ENCODE measurements at regions not wholly inside any gene's neighbourhood (a gene's known extent, or its start where the extent isn't known, plus 50 kb on each side); places are given as distances from the start of the nearest gene placed in this dataset.
A peak's percentile ranks its signal among the peaks of the same experiment; 100 is the strongest.

GRCh38 chr4:24422644-24423043, 161.7 kb downstream of the DHX15 start:
- Histone ChIP-seq H3K27me3 (no peaks in the 10 kb centered on the region), H3K4me3 (no peak overlapping the region), H3K27ac (no peak overlapping the region), H3K4me1 (no peaks in the 10 kb centered on the region), H3K9me3 (no peaks in the 10 kb centered on the region), H3K36me3 (ENCODE audit: low read depth, missing control alignments) (no peaks in the 10 kb centered on the region)
- no peak for DNase-seq
- intact Hi-C loops (cut with DNase I; ENCODE audit: low total_unique reads), result no loop called here
- 85 to 91% methylated on average over 2 of the region's 2 CpGs for WGBS, 2 donors
- no peak for TF ChIP-seq POLR2A (IDR thresholded peaks at IDR 0.05)
- TF ChIP-seq, protein P1, sequence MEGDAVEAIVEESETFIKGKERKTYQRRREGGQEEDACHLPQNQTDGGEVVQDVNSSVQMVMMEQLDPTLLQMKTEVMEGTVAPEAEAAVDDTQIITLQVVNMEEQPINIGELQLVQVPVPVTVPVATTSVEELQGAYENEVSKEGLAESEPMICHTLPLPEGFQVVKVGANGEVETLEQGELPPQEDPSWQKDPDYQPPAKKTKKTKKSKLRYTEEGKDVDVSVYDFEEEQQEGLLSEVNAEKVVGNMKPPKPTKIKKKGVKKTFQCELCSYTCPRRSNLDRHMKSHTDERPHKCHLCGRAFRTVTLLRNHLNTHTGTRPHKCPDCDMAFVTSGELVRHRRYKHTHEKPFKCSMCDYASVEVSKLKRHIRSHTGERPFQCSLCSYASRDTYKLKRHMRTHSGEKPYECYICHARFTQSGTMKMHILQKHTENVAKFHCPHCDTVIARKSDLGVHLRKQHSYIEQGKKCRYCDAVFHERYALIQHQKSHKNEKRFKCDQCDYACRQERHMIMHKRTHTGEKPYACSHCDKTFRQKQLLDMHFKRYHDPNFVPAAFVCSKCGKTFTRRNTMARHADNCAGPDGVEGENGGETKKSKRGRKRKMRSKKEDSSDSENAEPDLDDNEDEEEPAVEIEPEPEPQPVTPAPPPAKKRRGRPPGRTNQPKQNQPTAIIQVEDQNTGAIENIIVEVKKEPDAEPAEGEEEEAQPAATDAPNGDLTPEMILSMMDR (IDR thresholded peaks at IDR 0.05), result no peak

- Histone ChIP-seq H3K9me3 (no peaks in the 10 kb centered on the region), H3K4me3 (no peak overlapping the region), H3K4me1 (no peaks in the 10 kb centered on the region), H3K36me3 (ENCODE audit: low read depth, missing control alignments) (no peaks in the 10 kb centered on the region), H3K27me3 (no peaks in the 10 kb centered on the region), H3K27ac (no peak overlapping the region)
- TF ChIP-seq POLR2A (IDR thresholded peaks at IDR 0.05), result no peak
- TF ChIP-seq, protein P1 (IDR thresholded peaks at IDR 0.05), result peak; percentile 84 to 95 (median 90)
- DNase-seq, result peak; percentile 83
- 5 to 6% methylated on average over 8 of the region's 8 CpGs for WGBS, 2 donors
- intact Hi-C loops (cut with DNase I; ENCODE audit: low total_unique reads), result no loop called here
Observed at GRCh38 chr4:24419181-24420034, 164.9 kb downstream of the DHX15 start.

- intact Hi-C loops (cut with DNase I; ENCODE audit: low total_unique reads), result no loop called here
- DNase-seq, result no peak
- no peak overlapping the region for H3K4me3 ChIP-seq
Observed at GRCh38 chr4:24417206-24417605, 167.1 kb downstream of the DHX15 start.

DNA sequence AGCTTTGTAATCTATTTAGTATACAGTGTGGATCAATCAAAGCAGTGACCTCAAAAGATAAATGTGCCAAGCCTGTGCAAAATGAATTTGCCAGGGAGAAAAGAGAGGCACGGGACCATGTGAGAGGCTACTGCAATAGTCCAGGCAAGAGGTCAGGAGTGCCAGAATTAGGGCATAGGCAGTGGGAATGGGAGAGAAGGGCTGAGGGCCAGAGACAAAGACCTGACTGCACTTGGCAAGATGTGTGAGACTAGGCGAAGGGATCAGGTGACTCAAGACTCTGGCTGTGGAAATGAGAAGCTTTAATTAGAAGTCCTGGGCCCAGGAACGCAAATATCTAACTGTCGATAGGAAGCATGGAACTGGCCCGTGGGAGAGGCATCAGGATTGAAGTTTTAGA, 168.1 kb downstream of the DHX15 start:
- Histone ChIP-seq H3K27me3 (no peaks in the 10 kb centered on the region), H3K9me3 (no peaks in the 10 kb centered on the region), H3K4me1 (no peaks in the 10 kb centered on the region), H3K27ac (no peak overlapping the region), H3K4me3 (no peak overlapping the region), H3K36me3 (ENCODE audit: low read depth, missing control alignments) (no peaks in the 10 kb centered on the region)
- 87 to 92% methylated on average over 5 of the region's 5 CpGs for WGBS, 2 donors
- no peak for TF ChIP-seq POLR2A (IDR thresholded peaks at IDR 0.05)
- TF ChIP-seq, protein P1 (IDR thresholded peaks at IDR 0.05), result no peak
- intact Hi-C loops (cut with DNase I; ENCODE audit: low total_unique reads), result no loop called here
- DNase-seq, result no peak

More at GRCh38 chr4:24417206-24417605, 167.1 kb downstream of the DHX15 start:
- Histone ChIP-seq H3K36me3 (ENCODE audit: low read depth, missing control alignments) (no peaks in the 10 kb centered on the region), H3K27me3 (no peaks in the 10 kb centered on the region), H3K9me3 (no peaks in the 10 kb centered on the region), H3K4me1 (no peaks in the 10 kb centered on the region), H3K27ac (no peak overlapping the region)
- no peak for TF ChIP-seq POLR2A (IDR thresholded peaks at IDR 0.05)
- TF ChIP-seq, protein P1 (IDR thresholded peaks at IDR 0.05), result no peak

DNA sequence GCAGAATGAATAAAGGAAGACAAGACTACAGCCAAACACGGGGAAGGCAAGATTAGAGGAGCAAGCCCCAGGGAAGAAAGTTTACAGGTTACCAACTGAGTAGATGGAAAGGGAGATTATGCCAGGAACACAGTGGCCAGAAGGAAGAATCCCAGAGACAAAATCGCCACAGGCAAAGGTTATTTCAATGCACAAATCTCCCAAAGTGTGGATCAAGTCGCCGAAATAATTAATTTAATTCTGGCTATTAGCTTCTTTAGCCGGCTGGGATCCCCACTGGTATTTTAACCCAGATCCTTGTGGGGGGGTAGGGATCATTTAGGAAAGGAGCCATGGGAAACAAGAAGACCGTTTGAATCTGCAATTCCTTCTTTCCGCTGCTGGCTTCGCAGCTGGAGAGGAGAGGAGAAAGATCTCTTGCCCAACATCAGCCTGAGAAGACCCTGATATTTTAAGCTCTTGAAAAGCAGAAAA, 171.0 kb downstream of the DHX15 start:
- 45 to 63% methylated on average over 8 of the region's 8 CpGs for WGBS, 2 donors
- no peak for DNase-seq
- no peak overlapping the region for H3K4me3 ChIP-seq
- H3K36me3 ChIP-seq (ENCODE audit: low read depth, missing control alignments), result no peaks in the 10 kb centered on the region
- H3K4me1 ChIP-seq, result no peaks in the 10 kb centered on the region
- intact Hi-C loops (cut with DNase I; ENCODE audit: low total_unique reads), result no loop called here
- no peaks in the 10 kb centered on the region for H3K9me3 ChIP-seq
- no peak for TF ChIP-seq POLR2A (IDR thresholded peaks at IDR 0.05)
- TF ChIP-seq, protein P1 (IDR thresholded peaks at IDR 0.05), result no peak
- no peaks in the 10 kb centered on the region for H3K27me3 ChIP-seq
- H3K27ac ChIP-seq, result no peak overlapping the region
